ENCODE measurements at regions not wholly inside any gene's neighbourhood (a gene's known extent, or its start where the extent isn't known, plus 50 kb on each side); places are given as distances from the start of the nearest gene placed in this dataset.

- TF ChIP-seq DNMT1 (IDR thresholded peaks at IDR 0.05) (no peak), TAL1 (IDR thresholded peaks at IDR 0.05) (no peak), GABPA (tag; conservative IDR thresholded peaks at IDR 0.05; ENCODE audit: low read depth) (no peak), CTCF (IDR thresholded peaks at IDR 0.05 in 2 of 3, conservative IDR thresholded peaks at IDR 0.05 in 1 of 3; ENCODE audit: insufficient read depth in 2 of 3, low read depth in 1 of 3, low read length in 3 of 3) (no peak), POLR2G (IDR thresholded peaks at IDR 0.05; ENCODE audit: low read depth, low read length) (no peak), POLR2AphosphoS5 (IDR thresholded peaks at IDR 0.05; ENCODE audit: control insufficient read depth, insufficient read depth, low read depth, low read length) (no peak), SREBF2 (CRISPR knock-in tag; IDR thresholded peaks at IDR 0.05) (no peak), HNRNPUL1 (IDR thresholded peaks at IDR 0.05; ENCODE audit: low read length) (no peak), MAFG (tag; conservative IDR thresholded peaks at IDR 0.05) (no peak), ZFP1 (CRISPR knock-in tag; IDR thresholded peaks at IDR 0.05) (no peak), ATF3 (IDR thresholded peaks at IDR 0.05) (no peak), ATF3 (CRISPR knock-in tag; conservative IDR thresholded peaks at IDR 0.05) (no peak), TCF3 (CRISPR knock-in tag; IDR thresholded peaks at IDR 0.05) (no peak)
- TF ChIP-seq, protein P1, sequence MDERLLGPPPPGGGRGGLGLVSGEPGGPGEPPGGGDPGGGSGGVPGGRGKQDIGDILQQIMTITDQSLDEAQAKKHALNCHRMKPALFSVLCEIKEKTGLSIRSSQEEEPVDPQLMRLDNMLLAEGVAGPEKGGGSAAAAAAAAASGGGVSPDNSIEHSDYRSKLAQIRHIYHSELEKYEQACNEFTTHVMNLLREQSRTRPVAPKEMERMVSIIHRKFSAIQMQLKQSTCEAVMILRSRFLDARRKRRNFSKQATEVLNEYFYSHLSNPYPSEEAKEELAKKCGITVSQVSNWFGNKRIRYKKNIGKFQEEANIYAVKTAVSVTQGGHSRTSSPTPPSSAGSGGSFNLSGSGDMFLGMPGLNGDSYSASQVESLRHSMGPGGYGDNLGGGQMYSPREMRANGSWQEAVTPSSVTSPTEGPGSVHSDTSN (CRISPR knock-in tag; IDR thresholded peaks at IDR 0.05; ENCODE audit: low read depth) = no peak
- TF ChIP-seq, protein P1 (tag; conservative IDR thresholded peaks at IDR 0.05; ENCODE audit: low read depth) = no peak
- TF ChIP-seq, protein P2, sequence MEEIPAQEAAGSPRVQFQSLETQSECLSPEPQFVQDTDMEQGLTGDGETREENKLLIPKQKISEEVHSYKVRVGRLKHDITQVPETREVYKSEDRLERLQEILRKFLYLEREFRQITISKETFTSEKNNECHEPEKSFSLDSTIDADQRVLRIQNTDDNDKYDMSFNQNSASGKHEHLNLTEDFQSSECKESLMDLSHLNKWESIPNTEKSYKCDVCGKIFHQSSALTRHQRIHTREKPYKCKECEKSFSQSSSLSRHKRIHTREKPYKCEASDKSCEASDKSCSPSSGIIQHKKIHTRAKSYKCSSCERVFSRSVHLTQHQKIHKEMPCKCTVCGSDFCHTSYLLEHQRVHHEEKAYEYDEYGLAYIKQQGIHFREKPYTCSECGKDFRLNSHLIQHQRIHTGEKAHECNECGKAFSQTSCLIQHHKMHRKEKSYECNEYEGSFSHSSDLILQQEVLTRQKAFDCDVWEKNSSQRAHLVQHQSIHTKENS (CRISPR knock-in tag; IDR thresholded peaks at IDR 0.05) = no peak
Observed at GRCh38 chr6:74901576-74901975, 304.3 kb downstream of the COL12A1 start.

All from K562 (cell line).